ENCODE measurements at regions not wholly inside any gene's neighbourhood (a gene's known extent, or its start where the extent isn't known, plus 50 kb on each side); places are given as distances from the start of the nearest gene placed in this dataset.
"Not testable (repeated sequence)": the region's sequence is repeated elsewhere in the genome, so short reads cannot be mapped to it uniquely, and the experiment has no call there.

- TF ChIP-seq CTCF (conservative IDR thresholded peaks at IDR 0.05; ENCODE audit: low read depth, low read length): no peak
- no peak for DNase-seq (ENCODE audit: low read depth)
- H3K4me3 ChIP-seq (ENCODE audit: low read length): no peak overlapping the region
These were observed 62.0 kb upstream of the TOP1 start for GRCh38 chr20:40966516-40967185.

DNA sequence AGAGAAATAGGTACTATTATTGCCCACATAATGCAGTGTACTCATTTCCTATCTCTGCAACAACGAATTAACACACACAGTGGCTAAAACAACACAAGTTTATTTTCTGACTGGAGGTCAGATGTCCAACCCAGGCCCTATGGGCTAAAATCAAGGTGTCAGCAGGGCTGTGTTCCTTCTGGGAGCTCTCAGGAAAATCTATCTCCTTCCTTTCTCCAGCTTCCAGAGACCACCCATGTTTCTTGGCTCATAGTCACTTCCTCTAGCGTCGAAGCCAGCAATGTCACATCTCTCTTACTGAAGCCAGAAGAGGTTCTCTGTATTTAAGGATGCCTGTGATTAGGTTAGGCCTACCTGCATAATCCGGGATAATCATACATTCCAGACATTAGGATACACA is 60.9 kb upstream of the TOP1 start:
- no peak overlapping the region for H3K4me3 ChIP-seq (ENCODE audit: low read length)
- DNase-seq (ENCODE audit: low read depth): no peak
- TF ChIP-seq CTCF (conservative IDR thresholded peaks at IDR 0.05; ENCODE audit: low read depth, low read length): no peak

- peak; percentile 96 for TF ChIP-seq CTCF (conservative IDR thresholded peaks at IDR 0.05; ENCODE audit: low read depth, low read length)
- DNase-seq (ENCODE audit: low read depth): not testable (repeated sequence)
These were observed 59.6 kb upstream of the TOP1 start for GRCh38 chr20:40968816-40969562.

DNA sequence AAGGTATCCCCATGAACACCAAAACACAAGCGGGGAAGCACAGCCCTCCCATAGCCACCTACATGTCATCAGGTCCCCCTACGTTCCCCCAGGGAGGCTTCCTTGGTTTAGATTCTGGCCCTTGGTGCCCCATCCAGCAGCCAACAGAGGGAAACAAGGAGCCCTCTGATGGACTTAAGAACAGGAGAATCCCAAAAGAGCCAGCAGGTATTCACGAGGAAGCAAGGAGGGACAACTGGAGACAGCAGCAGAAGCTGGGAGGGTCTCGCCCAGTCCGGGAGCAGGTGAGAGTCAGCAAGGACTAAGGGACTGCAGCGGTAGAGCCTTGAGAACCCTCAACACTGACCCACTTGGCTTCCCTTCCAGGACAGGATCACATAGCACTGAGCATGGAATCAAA is 58.4 kb upstream of the TOP1 start:
- no peak for DNase-seq (ENCODE audit: low read depth)
- TF ChIP-seq CTCF (conservative IDR thresholded peaks at IDR 0.05; ENCODE audit: low read depth, low read length): no peak
- H3K4me3 ChIP-seq (ENCODE audit: low read length): no peak overlapping the region

More at GRCh38 chr20:40968816-40969562, 59.6 kb upstream of the TOP1 start:
- peak overlapping the region; percentile 55 for H3K4me3 ChIP-seq (ENCODE audit: low read length)

- DNase-seq (ENCODE audit: low read depth): no peak
- H3K4me3 ChIP-seq (ENCODE audit: low read length): no peak overlapping the region
- TF ChIP-seq CTCF (conservative IDR thresholded peaks at IDR 0.05; ENCODE audit: low read depth, low read length): no peak
These were observed 51.4 kb upstream of the TOP1 start for GRCh38 chr20:40977218-40977617.

DNA sequence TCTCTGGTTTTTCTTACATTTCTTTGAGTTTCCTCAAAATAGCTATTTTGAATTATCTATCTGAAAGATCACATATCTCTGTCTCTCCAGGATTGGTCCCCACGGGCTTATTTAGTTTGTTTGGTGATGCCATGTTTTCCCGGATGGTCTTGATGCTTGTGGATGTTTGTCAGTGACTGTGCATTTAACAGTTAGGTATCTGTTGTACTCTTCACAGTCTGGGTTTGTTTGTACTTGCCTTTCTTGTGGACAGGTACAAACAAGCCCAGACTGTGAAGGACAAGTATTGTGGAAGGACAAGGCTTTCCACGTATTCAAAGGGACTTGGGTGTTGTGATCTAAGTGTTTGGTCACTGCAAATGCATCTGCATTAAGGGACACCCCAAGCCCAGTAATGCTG is 49.9 kb upstream of the TOP1 start:
- no peak for TF ChIP-seq CTCF (conservative IDR thresholded peaks at IDR 0.05; ENCODE audit: low read depth, low read length)
- DNase-seq (ENCODE audit: low read depth): no peak
- H3K4me3 ChIP-seq (ENCODE audit: low read length): no peak overlapping the region
